C4-2B (cell line): ENCODE measurements at regions not wholly inside any gene's neighbourhood (a gene's known extent, or its start where the extent isn't known, plus 50 kb on each side); places are given as distances from the start of the nearest gene placed in this dataset.

ENCODE experiments used
- H3K27ac ChIP-seq: fragments of 450-650 bp; 2 replicates; pipeline ENCODE4 v1.5.1; 2017
- CTCF ChIP-seq: fragments of 450-650 bp; conservative IDR thresholded peaks from 2 replicates; pipeline ENCODE4 v1.5.1; 2017; ENCODE audit warnings: mild to moderate bottlenecking
- ZFX ChIP-seq: fragments of 450-650 bp; IDR thresholded peaks from 2 replicates; pipeline ENCODE4 v1.6.1; 2017

DNA sequence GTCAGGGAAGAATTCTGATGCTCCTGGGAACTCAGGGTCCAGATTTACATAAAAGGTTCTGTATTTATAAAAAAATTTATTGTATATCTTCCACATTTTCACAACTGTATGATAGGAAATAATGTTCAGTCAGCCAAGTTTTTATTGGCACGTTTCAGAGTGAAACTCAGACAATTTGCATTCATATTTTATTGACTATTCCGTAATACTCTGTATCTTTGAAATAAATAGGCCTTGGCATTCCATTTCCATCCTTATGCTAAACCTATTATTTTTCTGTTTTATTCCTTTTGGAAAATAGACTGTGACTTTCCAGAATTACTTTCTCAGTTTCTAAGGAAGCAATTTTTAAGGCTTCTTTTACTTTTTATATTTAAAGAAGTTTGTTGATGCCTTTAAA, 329.0 kb downstream of the OLFM3 start:
- TF ChIP-seq ZFX (no peak), CTCF (no peak)
- no peak overlapping the region for H3K27ac ChIP-seq

- TF ChIP-seq CTCF (no peak), ZFX (no peak)
- H3K27ac ChIP-seq: no peak overlapping the region
Observed at GRCh38 chr1:101683136-101683535, 313.6 kb downstream of the OLFM3 start.

DNA sequence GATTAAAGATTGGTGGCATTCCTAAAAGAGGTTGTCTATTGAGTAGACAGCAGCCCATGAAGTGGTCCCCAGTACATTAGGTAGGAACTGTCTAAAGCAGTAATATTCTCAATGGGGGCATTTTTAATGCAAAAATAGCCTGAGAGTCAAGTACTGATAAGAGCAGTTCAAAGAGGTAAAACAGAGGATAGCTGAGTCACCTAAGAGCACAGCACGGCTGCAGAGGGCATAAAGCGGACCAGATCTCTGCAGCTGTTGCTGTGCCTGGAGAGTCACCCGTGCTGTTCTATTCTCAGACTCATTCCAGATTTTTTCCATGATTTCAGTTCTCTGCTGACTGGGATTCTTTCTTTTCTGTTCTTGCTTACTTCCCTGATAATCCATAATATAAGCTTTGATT, 313.2 kb downstream of the OLFM3 start:
- H3K27ac ChIP-seq: no peak overlapping the region
- TF ChIP-seq ZFX: no peak

DNA sequence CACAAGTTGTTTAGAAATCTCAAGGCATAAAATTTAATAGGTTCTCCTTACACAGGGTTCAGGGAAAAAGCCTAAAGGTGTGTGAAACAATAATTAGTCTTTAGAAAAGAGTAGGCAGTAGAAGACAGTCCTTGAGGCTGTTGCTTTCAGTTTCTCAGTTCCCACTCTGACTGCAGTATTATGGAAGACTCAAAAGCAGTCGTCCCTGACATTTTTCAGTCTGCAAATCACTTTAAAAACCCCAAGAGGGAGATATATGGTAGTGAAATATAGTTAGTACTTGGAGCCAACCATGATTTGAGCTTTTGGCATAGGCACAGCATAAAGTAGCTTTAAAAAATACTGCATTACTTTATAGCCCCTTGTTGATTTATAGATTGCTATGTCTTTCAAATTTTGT, 299.7 kb downstream of the OLFM3 start:
- H3K27ac ChIP-seq: no peak overlapping the region
- TF ChIP-seq ZFX (no peak), CTCF (no peak)

DNA sequence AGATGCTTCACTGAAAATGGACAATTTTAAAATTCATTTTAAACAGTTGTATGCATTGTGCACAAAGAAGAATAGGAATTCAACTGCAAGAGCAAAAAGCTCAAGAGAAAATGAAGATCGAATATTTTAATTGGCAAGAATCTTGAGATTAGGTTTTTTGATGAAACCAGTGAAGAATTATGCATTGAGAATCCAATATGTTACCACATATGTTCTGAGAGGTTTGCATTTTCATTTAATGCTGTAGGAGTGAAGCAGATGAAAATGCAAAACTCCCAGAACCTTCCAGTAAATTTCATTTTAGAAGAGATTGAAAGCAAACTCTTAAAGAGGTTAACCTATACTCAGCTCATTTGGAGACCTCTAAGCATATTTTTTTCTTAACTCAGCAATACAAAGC, 298.0 kb downstream of the OLFM3 start:
- TF ChIP-seq ZFX (no peak), CTCF (no peak)
- no peak overlapping the region for H3K27ac ChIP-seq

- H3K27ac ChIP-seq: no peak overlapping the region
- TF ChIP-seq CTCF (no peak), ZFX (no peak)
Observed at GRCh38 chr1:101704895-101705294, 291.8 kb downstream of the OLFM3 start.

GRCh38 chr1:101706366-101706765, 290.4 kb downstream of the OLFM3 start:
- H3K27ac ChIP-seq: no peak overlapping the region
- TF ChIP-seq ZFX (no peak), CTCF (no peak)

DNA sequence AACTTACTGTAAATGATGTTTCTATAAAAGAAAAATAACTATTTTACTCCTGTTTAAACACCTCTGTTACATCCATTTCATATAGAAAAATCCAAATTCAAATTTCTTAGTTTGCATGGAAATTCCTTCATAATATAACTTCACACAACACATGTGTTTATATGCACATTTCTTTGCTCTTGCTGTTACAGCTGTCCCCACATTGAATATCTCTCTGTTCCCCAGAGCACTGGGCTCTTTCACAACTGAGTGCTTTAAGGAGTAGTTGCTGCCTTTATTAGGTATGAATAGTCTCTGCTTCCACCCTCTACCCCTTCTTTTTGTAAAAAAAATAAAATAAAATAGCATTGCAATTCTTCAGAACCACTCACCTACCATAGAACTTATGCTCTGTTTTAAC, 287.0 kb downstream of the OLFM3 start:
- H3K27ac ChIP-seq: no peak overlapping the region
- TF ChIP-seq CTCF: no peak
